Cardiac muscle cell (in vitro differentiated cells and primary cell): ENCODE measurements at regions not wholly inside any gene's neighbourhood (a gene's known extent, or its start where the extent isn't known, plus 50 kb on each side); places are given as distances from the start of the nearest gene placed in this dataset.

Experiments used
- DNase-seq, 2 donors: peaks; one replicate each; pipeline versions ENCODE4 v3.0.0 to v3.0.0-alpha.2; 2010 to 2017; ENCODE audit warnings: low read depth in 1 of 2, low spot score in 1 of 2
- H3K27ac ChIP-seq: fragments of 200-600 bp; sonication (generic); 2 replicates; pipeline ENCODE4 v1.5.1; 2016
- H3K27me3 ChIP-seq: fragments of 200-600 bp; sonication (generic); 2 replicates; pipeline ENCODE4 v1.6.0; 2016; ENCODE audit warnings: control low read depth
- H3K36me3 ChIP-seq: fragments of 200-600 bp; sonication (generic); 2 replicates; pipeline ENCODE4 v1.5.1; 2016; ENCODE audit warnings: control low read depth
- H3K4me1 ChIP-seq: fragments of 200-600 bp; sonication (generic); 2 replicates; pipeline ENCODE4 v1.8.1; 2017; ENCODE audit warnings: low read depth, mild to moderate bottlenecking, mixed run types
- H3K4me3 ChIP-seq: fragments of 200-600 bp; sonication (generic); 2 replicates; pipeline ENCODE4 v1.5.1; 2016; ENCODE audit warnings: mild to moderate bottlenecking
- H3K9me3 ChIP-seq: fragments of 200-600 bp; sonication (generic); 2 replicates; pipeline ENCODE4 v1.5.1; 2017; ENCODE audit warnings: low read depth, mild to moderate bottlenecking, control low read depth
- CTCF ChIP-seq: IDR thresholded peaks from 2 replicates; pipeline ENCODE4 v1.5.1; 2012; ENCODE audit warnings: low read depth, mild to moderate bottlenecking, low read length

- Histone ChIP-seq H3K4me3 (no peak overlapping the region), H3K36me3 (no peaks in the 10 kb centered on the region), H3K27me3 (no peaks in the 10 kb centered on the region), H3K27ac (no peak overlapping the region), H3K4me1 (peaks cover 32% of the 10 kb centered on the region), H3K9me3 (no peaks in the 10 kb centered on the region)
- TF ChIP-seq CTCF = no peak
- no peak for DNase-seq
These were observed 191.1 kb upstream of the BMPER start for GRCh38 chr7:33714208-33714607.

GRCh38 chr7:33716581-33717477 lies 188.5 kb upstream of the BMPER start:
- peaks cover 33% of the 10 kb centered on the region for H3K4me1 ChIP-seq
- DNase-seq = peak; percentile 71 to 80
- H3K4me3 ChIP-seq = no peak overlapping the region
- no peaks in the 10 kb centered on the region for H3K27me3 ChIP-seq
- H3K9me3 ChIP-seq = no peaks in the 10 kb centered on the region
- peak overlapping the region; percentile 83 for H3K27ac ChIP-seq
- H3K36me3 ChIP-seq = no peaks in the 10 kb centered on the region
- peak; percentile 70 for TF ChIP-seq CTCF

DNA sequence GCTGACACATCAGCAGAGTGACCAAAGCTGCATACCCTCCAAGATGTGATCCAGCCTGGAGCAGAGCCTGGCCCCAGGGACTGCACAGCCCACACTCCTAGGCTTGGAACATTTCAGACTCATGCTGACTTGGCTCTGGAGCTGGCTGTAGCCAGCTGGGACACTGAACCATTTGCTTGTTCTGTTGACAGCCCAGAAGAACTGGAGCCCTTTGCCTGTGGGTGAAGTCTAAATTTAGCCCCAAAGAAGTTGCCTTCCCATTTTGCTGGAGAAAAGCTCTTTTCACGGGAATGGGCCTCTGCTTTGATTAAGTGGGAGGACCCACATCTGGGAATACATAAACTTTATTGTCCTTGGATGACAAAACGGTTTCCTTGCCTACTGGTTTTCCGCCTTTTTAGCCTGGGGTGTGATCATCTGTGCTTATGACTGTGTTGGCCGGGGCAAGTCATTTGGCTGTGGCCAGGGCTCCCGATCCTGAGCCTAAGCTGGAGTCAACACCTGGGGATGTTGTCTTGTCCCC lies 186.2 kb upstream of the BMPER start:
- H3K36me3 ChIP-seq = no peaks in the 10 kb centered on the region
- H3K4me1 ChIP-seq = peaks cover 46% of the 10 kb centered on the region
- TF ChIP-seq CTCF = no peak

GRCh38 chr7:33720139-33720538 lies 185.2 kb upstream of the BMPER start:
- Histone ChIP-seq H3K9me3 (no peaks in the 10 kb centered on the region), H3K36me3 (no peaks in the 10 kb centered on the region), H3K27ac (no peak overlapping the region), H3K27me3 (no peaks in the 10 kb centered on the region), H3K4me1 (peaks cover 55% of the 10 kb centered on the region), H3K4me3 (no peak overlapping the region)
- TF ChIP-seq CTCF = no peak
- DNase-seq = no peak

More for the DNA sequence above, 186.2 kb upstream of the BMPER start:
- Histone ChIP-seq H3K27ac (peak overlapping the region; percentile 75), H3K9me3 (no peaks in the 10 kb centered on the region), H3K4me3 (no peak overlapping the region), H3K27me3 (no peaks in the 10 kb centered on the region)
- peak; percentile 47 to 75 for DNase-seq

GRCh38 chr7:33720870-33721269 lies 184.5 kb upstream of the BMPER start:
- H3K36me3 ChIP-seq = no peaks in the 10 kb centered on the region
- no peaks in the 10 kb centered on the region for H3K27me3 ChIP-seq
- H3K4me3 ChIP-seq = no peak overlapping the region
- no peak for DNase-seq
- H3K27ac ChIP-seq = peak overlapping the region; percentile 92
- H3K9me3 ChIP-seq = no peaks in the 10 kb centered on the region
- H3K4me1 ChIP-seq = peaks cover 62% of the 10 kb centered on the region
- no peak for TF ChIP-seq CTCF
